ENCODE measurements at regions not wholly inside any gene's neighbourhood (a gene's known extent, or its start where the extent isn't known, plus 50 kb on each side); places are given as distances from the start of the nearest gene placed in this dataset.
"Not testable (repeated sequence)": the region's sequence is repeated elsewhere in the genome, so short reads cannot be mapped to it uniquely, and the experiment has no call there.

DNA sequence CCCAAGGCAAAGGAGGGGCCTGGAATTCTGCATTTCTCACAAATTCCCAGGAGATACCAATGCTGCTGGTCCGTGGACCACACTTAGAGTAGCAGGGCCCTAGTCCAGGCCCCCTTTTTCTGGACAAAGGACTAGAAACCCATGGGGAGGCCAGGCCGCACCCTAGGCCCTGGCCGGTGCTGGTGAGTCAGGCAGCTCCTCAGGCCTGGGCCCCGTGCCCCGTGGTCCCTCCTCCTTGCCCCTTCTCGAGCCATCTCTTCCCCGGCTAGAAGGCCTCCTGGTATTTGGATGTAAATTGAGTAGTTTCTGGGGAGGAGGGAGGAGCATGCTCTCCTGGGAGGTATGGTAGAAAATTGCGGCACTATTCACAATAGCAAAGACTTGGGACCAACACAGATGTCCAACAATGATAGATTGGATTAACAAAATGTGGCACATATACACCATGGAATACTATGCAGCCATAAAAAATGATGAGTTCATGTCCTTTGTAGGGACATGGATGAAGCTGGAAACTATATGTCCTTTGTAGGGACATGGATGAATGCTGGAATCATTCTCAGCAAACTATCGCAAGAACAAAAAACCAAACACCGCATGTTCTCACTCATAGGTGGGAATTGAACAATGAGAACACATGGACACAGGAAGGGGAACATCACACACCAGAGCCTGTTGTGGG, 91.9 kb downstream of the KATNIP start:
- TF ChIP-seq, protein P1, sequence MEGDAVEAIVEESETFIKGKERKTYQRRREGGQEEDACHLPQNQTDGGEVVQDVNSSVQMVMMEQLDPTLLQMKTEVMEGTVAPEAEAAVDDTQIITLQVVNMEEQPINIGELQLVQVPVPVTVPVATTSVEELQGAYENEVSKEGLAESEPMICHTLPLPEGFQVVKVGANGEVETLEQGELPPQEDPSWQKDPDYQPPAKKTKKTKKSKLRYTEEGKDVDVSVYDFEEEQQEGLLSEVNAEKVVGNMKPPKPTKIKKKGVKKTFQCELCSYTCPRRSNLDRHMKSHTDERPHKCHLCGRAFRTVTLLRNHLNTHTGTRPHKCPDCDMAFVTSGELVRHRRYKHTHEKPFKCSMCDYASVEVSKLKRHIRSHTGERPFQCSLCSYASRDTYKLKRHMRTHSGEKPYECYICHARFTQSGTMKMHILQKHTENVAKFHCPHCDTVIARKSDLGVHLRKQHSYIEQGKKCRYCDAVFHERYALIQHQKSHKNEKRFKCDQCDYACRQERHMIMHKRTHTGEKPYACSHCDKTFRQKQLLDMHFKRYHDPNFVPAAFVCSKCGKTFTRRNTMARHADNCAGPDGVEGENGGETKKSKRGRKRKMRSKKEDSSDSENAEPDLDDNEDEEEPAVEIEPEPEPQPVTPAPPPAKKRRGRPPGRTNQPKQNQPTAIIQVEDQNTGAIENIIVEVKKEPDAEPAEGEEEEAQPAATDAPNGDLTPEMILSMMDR (IDR thresholded peaks at IDR 0.05): not testable (repeated sequence)
- not testable (repeated sequence) for TF ChIP-seq POLR2A (IDR thresholded peaks at IDR 0.05)

All from heart left ventricle (tissue), 13 donors.